ENCODE measurements at regions not wholly inside any gene's neighbourhood (a gene's known extent, or its start where the extent isn't known, plus 50 kb on each side); places are given as distances from the start of the nearest gene placed in this dataset.

DNA sequence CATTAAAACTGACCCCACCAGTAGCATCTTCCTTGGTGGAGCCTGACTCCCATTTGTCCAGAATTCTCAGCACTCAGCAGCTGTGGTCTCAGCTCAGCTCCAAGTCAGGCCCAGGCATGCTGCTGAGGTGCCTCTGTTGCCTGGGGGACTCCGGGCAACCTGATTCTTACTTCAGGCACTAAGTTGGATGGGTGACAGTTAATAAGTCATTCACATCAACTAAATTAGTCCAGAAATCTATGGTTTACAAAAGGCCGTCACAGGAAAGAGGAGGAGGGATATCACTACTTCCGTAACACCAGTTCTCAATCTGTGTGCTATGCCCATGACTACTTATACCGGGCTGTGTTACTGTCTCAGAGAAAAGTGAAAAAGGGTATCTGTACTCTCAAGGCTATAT lies 310.2 kb downstream of the SATB1 start:
- TF ChIP-seq CTCF (conservative IDR thresholded peaks at IDR 0.05 in 1 of 2, IDR thresholded peaks at IDR 0.05 in 1 of 2; ENCODE audit: extremely low read depth in 1 of 2, insufficient read depth in 1 of 2, low read depth in 1 of 2, low read length in 2 of 2) (no peak), EZH2 (IDR thresholded peaks at IDR 0.05; ENCODE audit: borderline replicate concordance, low read length) (no peak)
